HepG2 (cell line): ENCODE measurements at regions not wholly inside any gene's neighbourhood (a gene's known extent, or its start where the extent isn't known, plus 50 kb on each side); places are given as distances from the start of the nearest gene placed in this dataset.
"Not testable (repeated sequence)": the region's sequence is repeated elsewhere in the genome, so short reads cannot be mapped to it uniquely, and the experiment has no call there.

Source experiments
- ATAC-seq: fragments of 200-7000 bp; cut with Tn5 transposase; 3 replicates; pipeline ENCODE4 v1.9.1; 2020; ENCODE audit warnings: mild to moderate bottlenecking, moderate library complexity
- BruUV-seq: library from RNA; stranded (reverse); fragments of 400-500 nt; replicated peaks from 2 replicates; lab custom pipeline; 2021; lab: Mats Ljungman, UMichigan
- CTCF ChIA-PET: fragments of 300-600 bp; formaldehyde crosslinking; extraction: SDS; loops from one replicate; lab custom pipeline; 2021; ENCODE audit warnings: low total read pairs, inconsistent platforms, low intra/inter-chr PET ratio; lab: Yijun Ruan, JAX
- POLR2A ChIA-PET: fragments of 350-600 bp; sonication (Branson Sonifier 250); formaldehyde crosslinking; loops from one replicate; lab custom pipeline; 2020; ENCODE audit warnings: antibody characterized with exemption, inconsistent platforms; lab: Yijun Ruan, JAX
- DNase-seq: peaks from one replicate; pipeline ENCODE4 v3.0.0-alpha.2; 2015; ENCODE audit warnings: low spot score
- FAIRE-seq: peaks from 3 replicates; lab custom pipeline; 2011; peaks lifted over from hg19 to GRCh38; lab: Jason Lieb, UNC
- H2AFZ ChIP-seq: one replicate; pipeline ENCODE4 v1.6.1; 2011; ENCODE audit warnings: low read length, inconsistent platforms
- H3K27ac ChIP-seq: fragments of 300-600 bp; 3 replicates; pipeline ENCODE4 v1.8.0; 2011; ENCODE audit warnings: mixed run types, mild to moderate bottlenecking, mixed read lengths, low read length, inconsistent platforms; ENCODE audit not compliant: insufficient read depth; ENCODE audit errors: extremely low read length
- H3K27me3 ChIP-seq, 2 experiments: fragments of 200-600 bp in 1 of 2; 2 replicates in 1 of 2; 3 replicates in 1 of 2; pipeline versions ENCODE4 v1.6.0 to v1.8.0; 2011; ENCODE audit warnings: low read length in 2 of 2, mild to moderate bottlenecking in 2 of 2, moderate library complexity in 2 of 2, inconsistent platforms in 1 of 2; ENCODE audit not compliant: insufficient read depth in 2 of 2, control insufficient read depth in 1 of 2
- H3K36me3 ChIP-seq, 2 experiments: fragments of 200-600 bp in 1 of 2; replicated peaks in 1 of 2; 2 replicates in 1 of 2; 3 replicates in 1 of 2; pipeline versions ENCODE4 v1.5.1 to v1.8.0; 2011; ENCODE audit warnings: low read length in 2 of 2, inconsistent platforms in 1 of 2; ENCODE audit not compliant: insufficient read depth in 2 of 2, control insufficient read depth in 1 of 2
- H3K4me1 ChIP-seq: 2 replicates; pipeline ENCODE4 v1.5.1; 2012; ENCODE audit warnings: low read length, inconsistent platforms; ENCODE audit not compliant: insufficient read depth
- H3K4me2 ChIP-seq: 2 replicates; pipeline ENCODE4 v1.6.0; 2011; ENCODE audit warnings: low read depth, low read length, inconsistent platforms
- H3K4me3 ChIP-seq, 3 experiments: fragments of 200-600 bp in 1 of 3; sonication (generic), shearing (Covaris generic) in 1 of 3; replicated peaks in 1 of 3; 2 replicates each; pipeline ENCODE4 v1.5.1; 2011 to 2016; ENCODE audit warnings: low read length in 3 of 3, inconsistent platforms in 2 of 3, low read depth in 2 of 3, mild to moderate bottlenecking in 2 of 3, control low read depth in 1 of 3, mixed read lengths in 1 of 3; ENCODE audit not compliant: insufficient read depth in 1 of 3
- H3K79me2 ChIP-seq: one replicate; pipeline ENCODE4 v1.6.1; 2011; ENCODE audit warnings: low read length, inconsistent platforms; ENCODE audit not compliant: insufficient read depth
- H3K9ac ChIP-seq: 2 replicates; pipeline ENCODE4 v1.6.0; 2011; ENCODE audit warnings: mild to moderate bottlenecking, low read depth, low read length, inconsistent platforms; ENCODE audit not compliant: insufficient read depth
- H3K9me3 ChIP-seq: 2 replicates; pipeline ENCODE4 v1.5.1; 2012; ENCODE audit warnings: mild to moderate bottlenecking, low read length
- H4K20me1 ChIP-seq: 2 replicates; pipeline ENCODE4 v1.6.0; 2011; ENCODE audit warnings: inconsistent platforms, mild to moderate bottlenecking, low read length, moderate library complexity; ENCODE audit not compliant: insufficient read depth
- ZNF646 ChIP-seq: sonication (generic); formaldehyde crosslinking; IDR thresholded peaks from 2 replicates; pipeline ENCODE4 v1.9.0; 2021; ENCODE audit warnings: mild to moderate bottlenecking, missing genetic modification reagents
- WGBS: methylation state at CpG from one replicate; pipeline ENCODE4 v1.1.6; 2017; ENCODE audit warnings: low lambda C conversion rate; 5-methylcytosine and 5-hydroxymethylcytosine counted together
- in situ Hi-C: cut with HindIII; loops from 2 replicates; pipeline ENCODE4 v1.10.0; 2017; ENCODE audit warnings: low pct_unique_long_range_greater_than_20kb; ENCODE audit not compliant: extremely low pct_ligation_motif_present
- intact Hi-C: fragments of 100-400 bp; cut with micrococcal nuclease; formaldehyde crosslinking; loops from one replicate; pipeline ENCODE4 v1.10.0; 2022; ENCODE audit not compliant: unreplicated experiment

DNA sequence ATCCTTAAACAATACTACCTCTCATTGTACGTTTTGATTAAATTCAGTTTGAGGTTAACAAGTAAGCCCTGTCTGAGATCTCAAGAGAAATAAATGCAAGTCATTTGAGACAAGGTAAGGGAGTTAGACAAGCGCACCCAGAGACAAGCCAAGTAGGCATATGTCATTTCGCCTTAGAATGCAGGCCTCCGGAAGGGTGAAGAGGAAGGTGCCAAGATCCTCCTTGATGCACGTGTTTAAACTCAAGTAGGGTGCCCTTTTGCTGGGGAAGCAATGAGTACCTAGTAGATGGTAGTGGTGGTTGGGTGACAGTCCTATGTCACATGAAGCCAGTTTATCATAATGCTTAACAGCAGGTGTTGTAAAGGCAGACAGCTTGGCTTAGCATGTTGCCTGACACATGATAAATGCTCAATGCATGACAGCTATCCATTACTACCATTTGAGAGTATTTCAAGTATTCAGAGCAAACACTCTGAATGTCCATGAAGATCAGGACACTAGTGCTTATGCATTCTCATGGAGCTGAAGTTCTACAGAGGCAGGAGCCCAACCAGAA lies 415.9 kb downstream of the TMEM135 start (continued):
- TF ChIP-seq ZNF646 (CRISPR knock-in tag) = no peak

GRCh38 chr11:87452025-87452424 lies 414.3 kb downstream of the TMEM135 start:
- H3K27me3 ChIP-seq, intact Hi-C loops, H3K4me2 ChIP-seq, POLR2A ChIA-PET, H3K27ac ChIP-seq, CTCF ChIA-PET, H3K4me1 ChIP-seq, FAIRE-seq, BruUV-seq, H4K20me1 ChIP-seq, H3K36me3 ChIP-seq, H3K4me3 ChIP-seq, DNase-seq, H2AFZ ChIP-seq, H3K79me2 ChIP-seq, H3K9ac ChIP-seq, H3K9me3 ChIP-seq, ATAC-seq: not testable (repeated sequence)
- in situ Hi-C loops = loop anchor here (25.0 kb wide), 1 partner anchor 1085 kb away; no protein-coding TSS in a partner anchor
- WGBS = 27% methylated on average over 2 of the region's 2 CpGs
